ENCODE measurements at regions not wholly inside any gene's neighbourhood (a gene's known extent, or its start where the extent isn't known, plus 50 kb on each side); places are given as distances from the start of the nearest gene placed in this dataset.

DNA sequence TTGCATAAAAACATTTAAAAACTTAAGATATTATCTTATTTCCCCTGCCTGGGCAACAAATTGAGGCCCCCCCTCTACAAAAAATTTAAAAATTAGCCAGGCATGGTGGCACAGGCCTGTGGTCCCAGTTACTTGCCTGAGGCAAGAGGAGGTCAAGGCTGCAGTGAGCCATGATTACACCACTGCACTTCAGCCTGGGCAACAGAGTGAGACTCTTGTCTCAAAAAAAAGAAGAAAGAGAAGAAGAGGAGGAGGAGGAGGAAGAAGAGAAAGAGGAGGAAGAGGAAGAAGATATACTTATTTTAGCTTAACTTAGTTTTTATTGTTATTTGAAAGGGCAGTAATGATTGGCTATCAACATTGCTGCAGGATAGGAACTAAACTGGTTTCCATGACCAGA, 73.8 kb upstream of the IPO9 start:
- Histone ChIP-seq H3K4me1 (ENCODE audit: low read length) (no peaks in the 10 kb centered on the region), H2AFZ (ENCODE audit: low read depth, low read length) (no peak overlapping the region), H3K4me2 (ENCODE audit: low read length) (no peak overlapping the region), H3K27me3 (ENCODE audit: low read depth, low read length) (peaks cover 56% of the 10 kb centered on the region), H3K27ac (ENCODE audit: low read length) (no peak overlapping the region), H3K36me3 (replicated peaks; ENCODE audit: low read depth, low read length) (no peaks in the 10 kb centered on the region), H3K9me3 (ENCODE audit: insufficient read depth, low read length) (no peaks in the 10 kb centered on the region), H3K79me2 (ENCODE audit: low read length) (no peaks in the 10 kb centered on the region), H3K9ac (ENCODE audit: low read length) (no peak overlapping the region), H3K4me3 (ENCODE audit: low read length) (no peak overlapping the region), H4K20me1 (ENCODE audit: insufficient read depth, low read length) (no peaks in the 10 kb centered on the region)
- TF ChIP-seq, protein P1, sequence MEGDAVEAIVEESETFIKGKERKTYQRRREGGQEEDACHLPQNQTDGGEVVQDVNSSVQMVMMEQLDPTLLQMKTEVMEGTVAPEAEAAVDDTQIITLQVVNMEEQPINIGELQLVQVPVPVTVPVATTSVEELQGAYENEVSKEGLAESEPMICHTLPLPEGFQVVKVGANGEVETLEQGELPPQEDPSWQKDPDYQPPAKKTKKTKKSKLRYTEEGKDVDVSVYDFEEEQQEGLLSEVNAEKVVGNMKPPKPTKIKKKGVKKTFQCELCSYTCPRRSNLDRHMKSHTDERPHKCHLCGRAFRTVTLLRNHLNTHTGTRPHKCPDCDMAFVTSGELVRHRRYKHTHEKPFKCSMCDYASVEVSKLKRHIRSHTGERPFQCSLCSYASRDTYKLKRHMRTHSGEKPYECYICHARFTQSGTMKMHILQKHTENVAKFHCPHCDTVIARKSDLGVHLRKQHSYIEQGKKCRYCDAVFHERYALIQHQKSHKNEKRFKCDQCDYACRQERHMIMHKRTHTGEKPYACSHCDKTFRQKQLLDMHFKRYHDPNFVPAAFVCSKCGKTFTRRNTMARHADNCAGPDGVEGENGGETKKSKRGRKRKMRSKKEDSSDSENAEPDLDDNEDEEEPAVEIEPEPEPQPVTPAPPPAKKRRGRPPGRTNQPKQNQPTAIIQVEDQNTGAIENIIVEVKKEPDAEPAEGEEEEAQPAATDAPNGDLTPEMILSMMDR (IDR thresholded peaks at IDR 0.05; ENCODE audit: low read depth, low read length): no peak
- no peak for TF ChIP-seq EZH2phosphoT487 (IDR thresholded peaks at IDR 0.05; ENCODE audit: low read depth)

DNA sequence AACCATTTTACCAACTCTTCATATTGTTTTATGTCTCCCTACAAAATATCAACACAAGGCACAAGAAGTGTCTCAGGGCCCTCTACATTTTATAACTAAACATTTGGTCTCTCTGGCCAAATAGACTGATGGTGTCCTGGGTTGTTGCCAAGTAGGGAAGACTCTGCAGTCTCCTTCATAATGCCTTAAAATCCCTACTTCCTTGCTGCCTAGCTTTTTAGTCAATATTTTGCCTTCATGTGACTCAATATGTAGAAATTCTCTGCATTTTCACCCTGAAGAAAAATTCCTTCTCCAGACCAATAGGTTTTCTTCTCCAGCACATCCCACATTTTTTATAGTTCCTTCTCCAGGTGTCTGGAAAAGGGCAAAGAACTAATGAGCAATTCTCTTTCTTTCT, 72.6 kb upstream of the IPO9 start:
- no peak overlapping the region for H2AFZ ChIP-seq (ENCODE audit: low read depth, low read length)
- H3K79me2 ChIP-seq (ENCODE audit: low read length): no peaks in the 10 kb centered on the region
- H3K27ac ChIP-seq (ENCODE audit: low read length): no peak overlapping the region
- no peaks in the 10 kb centered on the region for H3K4me1 ChIP-seq (ENCODE audit: low read length)
- peaks cover 44% of the 10 kb centered on the region for H3K27me3 ChIP-seq (ENCODE audit: low read depth, low read length)
- no peaks in the 10 kb centered on the region for H3K9me3 ChIP-seq (ENCODE audit: insufficient read depth, low read length)
- H3K9ac ChIP-seq (ENCODE audit: low read length): no peak overlapping the region
- H3K4me3 ChIP-seq (ENCODE audit: low read length): no peak overlapping the region
- TF ChIP-seq EZH2phosphoT487 (IDR thresholded peaks at IDR 0.05; ENCODE audit: low read depth): no peak
- TF ChIP-seq, protein P1 (IDR thresholded peaks at IDR 0.05; ENCODE audit: low read depth, low read length): no peak
- no peaks in the 10 kb centered on the region for H3K36me3 ChIP-seq (replicated peaks; ENCODE audit: low read depth, low read length)
- no peaks in the 10 kb centered on the region for H4K20me1 ChIP-seq (ENCODE audit: insufficient read depth, low read length)
- no peak overlapping the region for H3K4me2 ChIP-seq (ENCODE audit: low read length)

DNA sequence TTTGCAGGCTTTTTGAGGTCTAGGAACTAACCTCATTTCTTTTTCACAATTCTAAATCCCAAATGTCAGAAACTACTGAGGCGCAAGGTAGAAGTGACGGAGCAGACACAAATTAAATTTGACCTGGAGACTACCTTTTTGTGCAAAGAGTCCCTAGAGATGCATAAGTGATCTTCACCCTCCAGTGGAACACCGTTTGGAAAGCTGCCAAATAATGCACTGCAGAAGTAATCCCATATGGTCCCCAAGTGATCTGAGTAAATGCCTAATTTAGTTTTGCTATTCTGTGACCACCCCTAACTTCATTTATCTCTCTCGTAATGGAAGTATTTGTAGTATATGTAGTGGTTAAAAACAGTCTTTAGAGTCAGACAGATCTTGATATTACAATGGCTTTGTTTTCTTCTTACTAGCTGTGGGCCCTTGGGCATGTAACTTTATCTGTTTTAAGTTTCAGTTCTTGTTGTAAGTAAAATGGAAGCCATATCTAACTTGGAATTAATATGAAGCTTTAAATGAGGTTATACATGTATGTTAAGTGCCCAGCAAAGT, 70.4 kb upstream of the IPO9 start:
- Histone ChIP-seq H3K36me3 (replicated peaks; ENCODE audit: low read depth, low read length) (no peaks in the 10 kb centered on the region), H2AFZ (ENCODE audit: low read depth, low read length) (no peak overlapping the region), H3K9ac (ENCODE audit: low read length) (no peak overlapping the region), H3K9me3 (ENCODE audit: insufficient read depth, low read length) (no peaks in the 10 kb centered on the region), H3K4me3 (ENCODE audit: low read length) (no peak overlapping the region), H3K27ac (ENCODE audit: low read length) (no peak overlapping the region), H4K20me1 (ENCODE audit: insufficient read depth, low read length) (no peaks in the 10 kb centered on the region), H3K27me3 (ENCODE audit: low read depth, low read length) (peaks cover 23% of the 10 kb centered on the region), H3K4me1 (ENCODE audit: low read length) (no peaks in the 10 kb centered on the region), H3K79me2 (ENCODE audit: low read length) (no peaks in the 10 kb centered on the region), H3K4me2 (ENCODE audit: low read length) (no peak overlapping the region)
- no peak for TF ChIP-seq EZH2phosphoT487 (IDR thresholded peaks at IDR 0.05; ENCODE audit: low read depth)
- TF ChIP-seq, protein P1 (IDR thresholded peaks at IDR 0.05; ENCODE audit: low read depth, low read length): no peak

DNA sequence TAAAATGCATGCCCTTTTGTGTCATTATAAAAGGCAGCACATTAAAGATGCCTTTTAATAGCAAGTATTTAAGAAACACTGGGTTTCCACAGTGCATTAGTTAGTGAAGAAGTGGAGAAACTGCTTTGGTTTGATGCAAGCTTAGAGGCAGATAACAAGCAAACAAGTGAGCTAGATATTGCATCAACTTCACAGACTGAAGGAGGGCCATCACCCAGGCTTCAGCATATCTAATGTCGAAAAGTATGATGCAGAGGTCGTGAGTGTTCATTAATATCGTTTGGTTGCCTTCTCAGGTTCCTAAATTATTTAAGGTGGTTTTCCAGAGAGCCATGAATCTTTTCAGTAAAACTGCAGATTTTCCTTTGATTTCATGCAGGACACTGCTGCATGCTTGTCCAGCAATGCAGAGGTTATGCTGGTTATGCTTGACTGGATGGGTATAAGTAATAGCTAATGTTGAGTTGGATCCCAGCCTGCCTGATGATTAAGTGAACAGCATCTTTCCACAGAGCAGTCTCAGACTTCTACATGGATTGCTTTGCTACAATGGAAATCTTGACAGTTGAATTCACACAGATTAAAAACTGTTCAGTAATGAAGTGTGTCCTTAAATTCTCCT, 69.7 kb upstream of the IPO9 start:
- Histone ChIP-seq H3K4me3 (ENCODE audit: low read length) (no peak overlapping the region), H3K4me1 (ENCODE audit: low read length) (no peaks in the 10 kb centered on the region), H3K9ac (ENCODE audit: low read length) (no peak overlapping the region), H3K79me2 (ENCODE audit: low read length) (no peaks in the 10 kb centered on the region), H3K27me3 (ENCODE audit: low read depth, low read length) (peaks cover 16% of the 10 kb centered on the region), H3K9me3 (ENCODE audit: insufficient read depth, low read length) (no peaks in the 10 kb centered on the region), H4K20me1 (ENCODE audit: insufficient read depth, low read length) (no peaks in the 10 kb centered on the region), H3K27ac (ENCODE audit: low read length) (no peak overlapping the region), H3K36me3 (replicated peaks; ENCODE audit: low read depth, low read length) (no peaks in the 10 kb centered on the region), H3K4me2 (ENCODE audit: low read length) (no peak overlapping the region), H2AFZ (ENCODE audit: low read depth, low read length) (no peak overlapping the region)
- TF ChIP-seq, protein P1 (IDR thresholded peaks at IDR 0.05; ENCODE audit: low read depth, low read length): no peak
- no peak for TF ChIP-seq EZH2phosphoT487 (IDR thresholded peaks at IDR 0.05; ENCODE audit: low read depth)

Measured in OCI-LY3 (cell line).